Heart right ventricle (tissue), 16 donors: ENCODE measurements at regions not wholly inside any gene's neighbourhood (a gene's known extent, or its start where the extent isn't known, plus 50 kb on each side); places are given as distances from the start of the nearest gene placed in this dataset.

ENCODE experiments used
- ATAC-seq, 8 donors: fragments of 200-7000 bp; cut with Tn5 transposase; one replicate each; pipeline ENCODE4 v1.9.1; 2020; ENCODE audit warnings: mild to moderate bottlenecking in 8 of 8, moderate library complexity in 8 of 8, moderate number of reproducible peaks in 1 of 8
- DNase-seq, 2 donors: peaks; one replicate each; pipeline ENCODE4 v3.0.0-alpha.2; 2020
- H3K27ac ChIP-seq, 10 donors: fragments of 200-600 bp; sonication (generic) in 2 of 10; one replicate each; pipeline versions ENCODE4 v1.5.0 to v1.8.0; 2020 to 2022; ENCODE audit warnings: mild to moderate bottlenecking in 3 of 10
- H3K27me3 ChIP-seq, 7 donors: fragments of 200-600 bp; one replicate each; pipeline ENCODE4 v1.8.0; 2021 to 2022; ENCODE audit warnings: mild to moderate bottlenecking in 2 of 7
- H3K36me3 ChIP-seq, 9 donors: fragments of 200-600 bp; sonication (generic) in 1 of 9; one replicate each; pipeline versions ENCODE4 v1.5.0 to v1.8.0; 2020 to 2022; ENCODE audit warnings: mild to moderate bottlenecking in 2 of 9
- H3K4me1 ChIP-seq, 9 donors: fragments of 200-600 bp; sonication (generic) in 1 of 9; one replicate each; pipeline versions ENCODE4 v1.5.0 to v1.8.0; 2020 to 2022; ENCODE audit warnings: mild to moderate bottlenecking in 4 of 9
- H3K4me3 ChIP-seq, 10 donors: fragments of 200-600 bp; sonication (generic) in 2 of 10; one replicate each; pipeline versions ENCODE4 v1.5.0 to v1.8.0; 2020 to 2022; ENCODE audit warnings: mild to moderate bottlenecking in 7 of 10, moderate library complexity in 2 of 10
- H3K9me3 ChIP-seq, 11 donors: fragments of 200-600 bp in 10 of 11; sonication (generic) in 2 of 11; one replicate each; pipeline versions ENCODE4 v1.5.0 to v1.8.0; 2013 to 2022; ENCODE audit warnings: mild to moderate bottlenecking in 2 of 11, control low read depth in 1 of 11, moderate library complexity in 1 of 11
- CTCF ChIP-seq, 9 donors: fragments of 200-600 bp; sonication (generic) in 2 of 9; IDR thresholded peaks; one replicate each; pipeline versions ENCODE4 v1.5.0 to v1.8.0; 2021 to 2022; ENCODE audit warnings: antibody characterized with exemption in 9 of 9, mild to moderate bottlenecking in 5 of 9, moderate library complexity in 1 of 9
- WGBS, 2 donors: extraction: QIAGEN DNeasy Blood & Tissue Kit; methylation state at CpG; one replicate each; pipeline ENCODE4 v1.1.7; 2013; ENCODE audit warnings: inconsistent platforms in 1 of 2; 5-methylcytosine and 5-hydroxymethylcytosine counted together
- intact Hi-C, 10 donors: fragments of 100-400 bp; cut with DNase I; formaldehyde crosslinking; loops; one replicate each; pipeline versions ENCODE4 v1.11.1 to v1.14.2; 2022
- donor health status: Arrhythmogenic right ventricular cardiomyopathy.
- donor health status: ischemic (EF 13 %, LVEDD 7.1; RV severe dilation, severe dysfunction).
- donor health status: healthy with polysubstance abuse.
- donor health status: DM: no; HTN: yes; CAD: no.
- donor health status: DM: no; HTN: no; CAD: no.
- donor health status: ischemic (EF 25% LVEDD 6.9; RV normal size, moderate dysfunction).
- donor health status: ischemic (EF 25% LVEDD 5.7; RV mildly dilated, moderate dysfunction).
- donor health status: healthy.
- donor health status: DM: yes; HTN: yes; CAD: no.
- donor health status: Ischemic cardiomyopathy.
- donor health status: ischemic (EF 35%, LVEDD 5.7; RV mildly dilated, moderate dysfunction).
- donor health status: nonischemic (EF 11% LVEDD 7.7; RV severe dilation, severe dysfunction).
- donor health status: DM: yes; HTN: yes; CAD: no.
- donor health status: PGD.
- donor health status: ischemic (EF 29% LVEDD 5.4; RV normal size, mild dysfunction).
- donor health status: nonischemic (EF 23%, LVEDD 6.1; RV moderate dilation, normal function).

GRCh38 chr4:58776627-58777026 is 1666.4 kb upstream of the IGFBP7 start:
- TF ChIP-seq CTCF (IDR thresholded peaks at IDR 0.05): no peak
- Histone ChIP-seq H3K4me3 (no peak overlapping the region), H3K9me3 (peaks cover 0 to 8% (median 0%) of the 10 kb centered on the region in 11 donors), H3K27ac (no peak overlapping the region), H3K4me1 (no peaks in the 10 kb centered on the region), H3K27me3 (no peaks in the 10 kb centered on the region), H3K36me3 (no peaks in the 10 kb centered on the region)
- WGBS, 2 donors: 49 to 65% methylated on average over 1 of the region's 1 CpG
- DNase-seq (no peak), ATAC-seq (no peak)
- intact Hi-C loops: no loop called here

GRCh38 chr4:58767598-58767997 is 1657.4 kb upstream of the IGFBP7 start:
- 41 to 48% methylated on average over 1 of the region's 1 CpG for WGBS, 2 donors

GRCh38 chr4:58766763-58767162 is 1656.6 kb upstream of the IGFBP7 start:
- Histone ChIP-seq H3K27me3 (no peaks in the 10 kb centered on the region), H3K27ac (no peak overlapping the region), H3K4me1 (no peaks in the 10 kb centered on the region), H3K9me3 (no peaks in the 10 kb centered on the region), H3K36me3 (no peaks in the 10 kb centered on the region), H3K4me3 (no peak overlapping the region)
- intact Hi-C loops: no loop called here
- WGBS, 2 donors: 77 to 83% methylated on average over 2 of the region's 2 CpGs
- TF ChIP-seq CTCF (IDR thresholded peaks at IDR 0.05): no peak
- no peak for DNase-seq
- no peak for ATAC-seq

More at GRCh38 chr4:58767598-58767997, 1657.4 kb upstream of the IGFBP7 start:
- TF ChIP-seq CTCF (IDR thresholded peaks at IDR 0.05): no peak
- Histone ChIP-seq H3K9me3 (no peaks in the 10 kb centered on the region), H3K36me3 (no peaks in the 10 kb centered on the region), H3K27me3 (no peaks in the 10 kb centered on the region), H3K27ac (no peak overlapping the region), H3K4me1 (no peaks in the 10 kb centered on the region), H3K4me3 (no peak overlapping the region)
- intact Hi-C loops: no loop called here
- DNase-seq (no peak), ATAC-seq (no peak)

- 85 to 92% methylated on average over 2 of the region's 2 CpGs for WGBS, 2 donors
- intact Hi-C loops: no loop called here
- Histone ChIP-seq H3K4me1 (no peaks in the 10 kb centered on the region), H3K36me3 (no peaks in the 10 kb centered on the region), H3K27me3 (no peaks in the 10 kb centered on the region), H3K4me3 (no peak overlapping the region), H3K9me3 (no peaks in the 10 kb centered on the region), H3K27ac (no peak overlapping the region)
- DNase-seq (no peak), ATAC-seq (no peak)
- no peak for TF ChIP-seq CTCF (IDR thresholded peaks at IDR 0.05)
Observed at GRCh38 chr4:58761563-58761962, 1651.4 kb upstream of the IGFBP7 start.

GRCh38 chr4:58760737-58761136 is 1650.6 kb upstream of the IGFBP7 start:
- TF ChIP-seq CTCF (IDR thresholded peaks at IDR 0.05): no peak
- Histone ChIP-seq H3K4me1 (no peaks in the 10 kb centered on the region), H3K4me3 (no peak overlapping the region), H3K27me3 (no peaks in the 10 kb centered on the region), H3K27ac (no peak overlapping the region), H3K36me3 (no peaks in the 10 kb centered on the region), H3K9me3 (no peaks in the 10 kb centered on the region)
- DNase-seq: no peak
- no peak for ATAC-seq
- intact Hi-C loops: no loop called here
